NCI-H1694 (cell line): ENCODE measurements at regions not wholly inside any gene's neighbourhood (a gene's known extent, or its start where the extent isn't known, plus 50 kb on each side); places are given as distances from the start of the nearest gene placed in this dataset.
"Not testable (repeated sequence)": the region's sequence is repeated elsewhere in the genome, so short reads cannot be mapped to it uniquely, and the experiment has no call there.

ENCODE experiments used
- DNase-seq: peaks from one replicate; lab custom pipeline; 2025; lab: John Stamatoyannopoulos, UW

DNA sequence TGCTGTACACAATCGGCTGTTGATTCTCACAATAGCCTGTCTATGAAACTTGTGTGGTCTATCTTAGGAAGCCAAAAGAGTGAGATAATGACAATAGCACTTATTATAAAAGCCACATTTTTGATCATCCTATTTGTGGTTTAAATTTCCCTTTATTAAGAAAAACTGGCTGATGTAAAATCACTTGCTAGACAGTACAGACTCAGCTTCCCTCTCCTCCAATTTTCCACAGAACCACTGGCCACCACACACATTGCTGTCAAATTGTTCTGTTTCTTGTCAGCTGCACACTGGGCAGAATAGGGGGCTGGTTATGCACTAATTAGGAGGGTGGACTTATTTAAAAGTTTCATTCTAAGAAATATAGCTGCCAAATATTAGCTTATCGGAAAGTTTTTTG lies 425.9 kb downstream of the EPHA3 start:
- no peak for DNase-seq

DNA sequence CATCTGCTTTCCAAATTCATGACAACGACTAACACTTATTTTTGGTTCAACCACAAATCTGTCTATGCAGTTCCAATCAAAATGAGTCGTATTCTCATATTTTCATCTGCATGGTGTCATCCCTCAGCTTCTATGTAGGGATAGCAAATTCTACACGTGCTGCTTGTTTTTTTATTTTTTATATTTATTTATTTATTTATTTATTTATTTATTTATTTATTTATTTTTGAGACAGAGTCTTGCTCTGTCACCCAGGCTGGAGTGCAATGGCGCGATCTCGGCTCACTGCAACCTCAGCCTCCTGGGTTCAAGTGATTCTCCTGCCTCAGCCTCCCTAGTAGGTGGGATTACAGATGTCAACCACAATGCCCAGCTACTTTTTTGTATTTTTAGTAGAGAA lies 447.2 kb downstream of the EPHA3 start:
- DNase-seq = not testable (repeated sequence)

DNA sequence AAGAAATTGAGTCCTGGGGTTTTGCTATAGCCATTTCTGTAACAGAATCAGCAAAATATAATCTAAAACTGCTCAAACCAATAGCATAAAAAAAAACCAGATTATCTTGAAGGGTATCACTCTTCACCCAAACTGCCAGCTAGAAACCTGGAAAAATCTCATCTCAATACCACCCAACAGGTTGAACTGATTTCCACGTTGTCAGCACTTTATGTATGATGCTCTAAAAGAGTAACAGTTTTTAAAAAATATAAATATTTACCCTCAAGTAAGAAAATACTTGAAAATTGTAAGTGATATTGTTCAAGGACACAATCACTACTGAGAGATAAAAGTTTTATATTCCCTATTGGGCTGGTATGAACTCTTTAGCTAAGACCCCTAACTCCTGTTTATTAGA lies 451.3 kb downstream of the EPHA3 start:
- DNase-seq = no peak

DNA sequence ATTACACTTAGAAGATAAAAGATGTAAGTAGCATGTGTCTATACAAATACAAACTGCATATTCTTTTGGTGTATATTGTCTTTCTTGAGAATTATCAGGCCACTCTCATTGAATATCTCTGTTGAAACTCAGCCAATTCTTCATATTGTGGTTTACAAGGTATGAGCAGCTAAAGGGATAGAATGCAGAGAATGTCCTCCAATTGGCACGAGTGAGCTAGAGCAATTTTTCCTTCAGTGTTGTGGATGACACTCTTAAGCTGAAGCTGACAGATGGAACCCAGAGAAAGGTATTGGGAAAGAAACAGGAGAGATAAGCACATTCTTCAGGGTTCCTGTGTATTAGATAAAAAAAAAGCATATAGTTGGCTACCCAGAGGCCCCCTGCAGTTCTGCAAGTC lies 453.1 kb downstream of the EPHA3 start:
- no peak for DNase-seq

DNA sequence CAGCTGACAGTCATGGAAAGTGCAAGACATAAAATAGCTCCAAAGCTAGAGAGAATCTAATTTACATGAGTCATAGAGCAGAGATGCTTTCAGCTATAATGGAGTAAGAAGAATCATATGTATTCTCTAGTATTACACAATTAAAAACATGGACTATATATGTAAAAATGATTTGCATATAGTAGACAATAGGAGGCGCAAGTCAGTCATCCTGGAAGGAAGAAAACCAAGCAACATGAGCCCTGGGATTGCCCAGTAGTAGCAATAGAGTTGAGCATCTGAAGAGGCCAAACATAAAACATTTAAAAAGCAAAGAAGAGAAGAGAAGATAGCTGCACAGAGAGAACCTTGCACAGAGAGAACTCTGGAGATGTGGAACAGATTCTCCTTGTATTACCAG lies 455.0 kb downstream of the EPHA3 start:
- no peak for DNase-seq

DNA sequence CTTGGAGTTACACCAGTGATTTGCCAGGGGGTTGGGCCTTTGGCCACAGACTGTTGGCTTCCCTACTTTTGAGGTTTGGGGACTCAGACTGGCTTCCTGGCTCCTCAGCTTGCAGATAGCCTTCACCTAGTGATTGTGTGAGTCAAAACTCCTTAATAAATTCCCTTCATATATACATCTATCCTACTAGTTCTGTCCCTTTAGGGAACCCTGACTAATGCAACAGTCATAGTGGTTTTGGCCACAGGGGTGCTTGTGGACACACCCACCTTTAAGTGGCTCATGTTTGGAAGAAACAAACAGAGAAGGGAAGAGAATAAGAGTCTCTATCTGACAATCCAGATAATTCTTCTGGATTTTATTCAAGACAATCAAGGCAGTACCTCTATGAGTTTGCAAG lies 457.7 kb downstream of the EPHA3 start:
- no peak for DNase-seq

DNA sequence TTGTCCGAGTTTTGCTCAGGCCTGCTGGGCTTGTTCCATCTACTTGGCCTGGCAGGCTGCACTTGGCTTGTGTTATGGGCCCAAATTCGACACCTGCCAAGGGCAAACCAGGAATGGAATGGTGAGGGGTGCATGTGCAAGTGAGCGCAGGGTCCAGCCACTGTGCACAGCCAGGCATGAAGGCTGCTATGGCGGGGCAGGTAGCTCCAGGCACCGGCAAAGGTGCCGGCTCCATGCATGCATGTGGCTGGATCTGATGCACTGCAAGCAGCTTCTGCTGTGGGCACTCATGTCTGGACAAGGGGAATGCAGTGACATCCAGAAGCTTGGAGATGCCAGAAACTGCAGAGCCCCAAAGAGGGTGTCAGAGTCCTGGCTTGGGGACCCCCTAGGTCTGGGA lies 463.0 kb downstream of the EPHA3 start:
- DNase-seq = no peak

DNA sequence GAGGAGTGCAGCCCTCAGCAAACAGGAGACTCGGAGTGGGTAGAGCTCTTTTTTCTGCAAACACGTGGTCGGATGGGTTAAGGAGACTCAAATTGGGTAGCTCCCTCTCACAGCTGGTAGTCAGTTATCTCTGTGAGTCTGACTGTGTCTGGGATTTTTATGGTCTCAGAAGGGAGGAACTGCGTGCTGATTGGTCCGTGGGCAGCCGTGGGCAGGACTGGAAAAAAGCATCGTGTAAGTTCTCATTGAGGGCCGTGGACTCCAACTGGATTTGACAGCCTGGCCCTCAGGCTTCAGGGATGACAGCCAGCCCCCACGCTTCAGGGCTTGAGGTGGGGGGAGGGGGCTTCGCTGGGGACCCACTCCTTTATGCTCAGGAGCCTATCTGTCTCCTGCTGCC lies 463.9 kb downstream of the EPHA3 start:
- DNase-seq = no peak

DNA sequence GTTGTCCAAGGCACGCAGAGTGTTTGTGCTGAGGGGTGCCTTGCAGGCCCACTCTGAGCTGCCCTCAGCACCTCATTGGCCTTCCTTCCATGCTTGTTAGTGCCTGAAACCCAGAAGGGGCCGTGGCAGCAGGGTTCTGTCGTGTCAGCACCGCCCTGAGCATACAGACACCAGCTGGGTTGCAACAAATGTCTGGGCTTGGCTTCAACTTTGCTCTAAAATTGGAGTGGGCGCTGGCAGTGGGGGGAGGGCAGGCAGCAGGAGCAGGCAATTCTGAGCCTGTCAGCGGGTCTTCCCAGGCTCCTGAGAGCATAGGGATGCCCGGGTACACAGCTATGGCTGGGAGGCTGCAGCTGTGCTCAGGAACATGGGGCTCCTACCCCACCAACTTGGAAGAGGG lies 464.3 kb downstream of the EPHA3 start:
- DNase-seq = peak; percentile 32

DNA sequence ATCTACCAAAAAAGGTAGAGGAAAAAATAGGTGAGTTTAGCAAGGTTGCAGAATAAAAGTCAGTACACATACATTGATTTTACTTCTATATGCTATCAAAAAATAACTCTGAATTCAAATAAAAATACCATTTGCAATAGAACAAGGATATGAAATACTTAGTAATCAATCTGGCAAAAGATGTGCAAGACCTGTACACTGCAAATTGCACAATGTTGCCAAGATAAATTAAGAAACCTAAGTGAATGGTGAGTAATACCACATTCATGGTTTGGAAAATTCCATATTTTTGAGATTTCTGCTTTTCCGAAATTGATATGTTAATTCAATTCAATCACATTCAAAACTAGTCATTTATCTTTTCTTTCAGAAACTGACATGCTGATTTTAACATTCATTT lies 464.8 kb downstream of the EPHA3 start:
- DNase-seq = no peak

DNA sequence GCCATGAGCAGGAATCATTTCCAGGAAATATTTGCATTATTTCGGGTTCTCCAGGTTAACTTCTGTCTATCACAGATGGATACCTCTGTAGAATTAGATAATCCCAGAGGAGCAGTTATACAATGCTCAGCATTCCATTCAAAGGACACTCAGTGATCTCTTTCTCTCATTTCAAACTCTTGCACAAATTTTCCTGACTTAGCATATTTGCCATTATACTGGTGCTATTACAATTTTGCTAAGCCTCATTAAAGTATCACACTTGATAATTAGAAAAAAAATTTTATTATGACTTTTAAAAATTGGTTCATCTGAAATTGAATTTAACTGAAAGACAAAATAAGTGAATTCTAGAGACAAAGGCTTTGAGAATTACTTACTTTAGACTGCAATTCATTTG lies 469.0 kb downstream of the EPHA3 start:
- no peak for DNase-seq

DNA sequence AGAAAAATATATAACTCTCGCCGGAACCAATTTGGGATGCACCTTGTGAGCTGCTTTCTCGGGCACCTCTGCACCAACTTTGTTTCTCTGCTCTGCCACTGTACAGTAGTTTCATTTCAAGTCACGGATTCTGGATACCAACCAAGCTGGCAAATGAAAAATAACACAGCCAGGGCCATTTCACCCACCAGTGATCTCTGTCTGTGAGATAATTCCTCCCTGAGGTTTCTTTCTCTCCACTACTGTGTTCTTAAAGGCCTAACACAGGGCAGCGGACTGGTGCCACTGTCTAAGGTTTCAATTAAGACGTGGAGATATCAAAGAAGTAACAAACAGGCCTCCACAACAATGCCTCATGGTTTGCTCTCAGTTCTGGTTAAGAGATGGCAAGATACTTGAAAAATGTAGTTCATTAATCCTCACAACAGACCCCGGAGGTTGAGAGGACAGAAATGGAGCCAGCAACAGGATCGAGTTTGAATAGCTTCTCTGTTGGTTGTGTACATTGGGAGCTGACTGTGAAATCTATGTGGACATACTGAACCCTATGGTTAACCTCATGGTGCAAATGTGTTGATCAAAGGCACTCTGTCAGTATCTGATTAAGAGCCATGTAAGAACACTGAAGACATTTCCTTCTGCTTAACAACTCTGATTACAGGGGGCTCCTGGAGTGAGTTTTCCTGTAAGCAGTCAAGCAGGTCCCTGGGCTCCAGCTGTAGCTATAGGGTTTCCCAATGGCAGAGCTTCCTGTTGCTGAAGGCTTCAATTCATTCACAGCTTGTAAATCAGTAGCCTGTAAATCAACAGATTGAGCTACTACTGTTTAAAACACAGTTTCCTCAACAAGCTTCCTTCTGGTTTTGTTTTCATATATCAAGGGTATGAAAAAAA lies 470.5 kb downstream of the EPHA3 start:
- DNase-seq = no peak

DNA sequence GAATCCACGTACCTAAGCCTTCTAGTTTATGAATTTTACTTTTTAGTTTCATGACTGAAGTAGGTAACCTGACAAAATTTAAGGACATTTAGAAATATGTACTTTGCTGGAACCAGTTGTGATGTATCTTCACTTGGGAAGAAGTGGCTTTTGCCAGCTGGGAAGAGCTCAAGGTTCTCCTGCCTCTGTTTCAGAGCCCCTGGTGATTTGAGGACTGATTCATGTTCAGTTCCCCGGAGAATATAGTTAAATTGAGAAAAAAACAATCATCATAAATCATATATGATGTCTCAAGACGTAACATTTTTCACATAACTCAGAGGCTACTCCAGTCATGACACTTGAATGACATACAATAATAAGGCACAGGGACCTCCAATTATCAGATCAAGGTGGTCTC lies 473.4 kb downstream of the EPHA3 start:
- DNase-seq = no peak

DNA sequence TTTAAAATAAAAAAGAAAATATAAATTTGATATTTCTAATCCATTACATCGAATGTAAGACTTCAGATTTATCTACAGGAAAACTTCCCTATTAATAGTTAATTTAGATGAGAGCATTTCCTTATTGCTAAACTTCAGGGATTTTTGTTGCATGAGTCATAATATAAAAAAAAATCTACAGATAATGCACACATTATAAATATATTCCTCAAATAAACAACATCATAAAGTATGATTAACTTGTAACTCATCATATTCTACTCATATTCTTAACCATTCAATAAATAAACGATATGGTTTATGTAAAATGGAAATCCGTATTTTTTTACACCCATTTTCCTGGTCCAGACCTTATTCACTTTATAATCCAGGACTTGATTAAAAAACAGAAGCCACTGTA lies 477.0 kb downstream of the EPHA3 start:
- DNase-seq = no peak

DNA sequence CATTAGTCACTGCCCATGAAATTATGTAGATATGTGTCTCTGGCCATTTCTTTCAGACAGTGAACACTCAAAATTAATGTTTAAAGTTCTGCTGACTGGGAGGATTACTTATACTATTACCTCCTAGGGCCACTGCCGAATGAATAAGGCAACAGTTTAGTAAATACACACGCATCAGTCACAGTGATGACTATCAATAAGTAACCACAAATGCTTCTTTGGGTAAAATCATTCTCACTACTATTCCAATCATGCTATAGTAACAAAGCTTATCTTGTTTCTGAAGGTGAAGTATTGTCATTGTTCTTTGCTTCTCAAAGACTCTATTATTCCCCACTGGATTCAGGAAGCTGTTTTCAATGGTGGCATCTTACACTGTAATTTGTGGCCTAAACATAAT lies 478.8 kb downstream of the EPHA3 start:
- DNase-seq = no peak

DNA sequence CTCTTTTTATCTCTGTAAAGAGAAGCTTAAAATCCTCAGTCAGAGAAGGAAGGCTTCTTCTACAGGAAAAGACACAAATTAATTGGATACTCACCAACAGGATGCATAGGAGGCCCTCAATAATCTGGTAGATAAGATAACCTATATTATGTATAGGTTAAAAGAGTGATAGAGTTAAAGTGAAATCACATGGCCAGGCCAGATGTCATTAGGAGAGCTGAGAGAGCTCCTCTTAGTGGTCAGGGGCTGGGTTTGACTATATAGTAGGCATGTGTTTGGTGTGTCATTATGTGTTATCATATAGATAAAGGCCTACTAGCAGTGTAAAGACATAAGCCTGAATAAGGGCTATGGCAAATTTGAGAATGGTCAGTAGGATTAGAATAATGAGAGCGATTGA lies 479.3 kb downstream of the EPHA3 start:
- no peak for DNase-seq

DNA sequence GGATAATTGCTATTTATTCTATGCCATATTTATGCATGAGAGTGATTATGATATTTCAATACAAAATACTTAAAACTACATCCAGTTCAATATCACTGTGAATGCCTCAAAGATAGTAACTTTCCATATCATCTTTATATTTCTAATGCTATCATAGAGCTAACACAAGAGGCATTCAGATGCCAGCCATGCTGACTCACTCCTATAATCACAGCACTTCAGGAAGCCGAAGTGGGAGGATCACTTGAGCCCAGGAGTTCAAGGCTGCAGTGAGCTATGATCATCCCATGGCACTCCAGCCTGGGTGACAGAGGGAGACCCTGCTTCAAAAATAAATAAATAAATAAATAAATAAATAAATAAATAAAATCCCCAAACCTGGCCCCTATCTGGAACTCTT lies 498.7 kb downstream of the EPHA3 start:
- no peak for DNase-seq

DNA sequence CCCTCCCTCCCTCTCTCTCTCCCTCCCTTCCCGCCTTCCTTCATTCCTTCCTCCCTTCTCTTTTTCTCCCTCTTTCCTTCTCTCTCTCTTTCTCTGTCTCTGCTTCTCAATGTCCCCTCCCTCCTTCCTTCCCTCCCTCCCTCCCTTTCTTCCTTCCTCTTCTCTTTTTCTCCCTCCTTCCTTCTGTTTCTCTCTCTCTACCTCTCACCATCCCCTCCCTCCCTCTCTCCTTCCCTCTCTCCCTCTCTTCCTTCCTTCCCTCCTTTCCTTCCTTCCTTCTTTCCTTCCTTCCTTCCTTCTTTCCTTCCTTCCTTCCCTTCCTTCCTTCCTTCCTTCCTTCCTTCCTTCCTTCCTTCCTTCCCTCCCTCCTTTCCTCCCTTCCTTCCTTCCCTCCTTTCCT lies 504.6 kb downstream of the EPHA3 start:
- DNase-seq = no peak

DNA sequence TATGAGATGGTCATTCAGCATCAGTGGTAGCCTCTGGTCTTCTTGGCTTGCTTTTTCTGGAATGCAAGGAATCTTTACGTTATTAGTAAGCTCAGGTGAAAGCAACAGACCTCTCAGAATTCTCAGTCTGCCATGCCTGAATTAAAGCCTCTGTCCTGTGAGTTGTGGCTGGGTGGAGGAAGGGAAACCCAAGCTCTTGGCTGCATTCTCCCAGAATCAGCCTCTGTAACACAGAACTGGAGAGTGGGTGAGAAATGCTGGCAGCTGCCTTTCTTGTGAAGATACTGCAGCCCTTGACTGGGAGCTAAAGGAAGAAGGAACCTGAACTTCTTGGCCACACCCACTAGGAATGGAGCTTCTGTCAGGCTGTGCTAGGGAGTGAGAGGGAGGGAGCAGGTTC lies 505.8 kb downstream of the EPHA3 start:
- no peak for DNase-seq

DNA sequence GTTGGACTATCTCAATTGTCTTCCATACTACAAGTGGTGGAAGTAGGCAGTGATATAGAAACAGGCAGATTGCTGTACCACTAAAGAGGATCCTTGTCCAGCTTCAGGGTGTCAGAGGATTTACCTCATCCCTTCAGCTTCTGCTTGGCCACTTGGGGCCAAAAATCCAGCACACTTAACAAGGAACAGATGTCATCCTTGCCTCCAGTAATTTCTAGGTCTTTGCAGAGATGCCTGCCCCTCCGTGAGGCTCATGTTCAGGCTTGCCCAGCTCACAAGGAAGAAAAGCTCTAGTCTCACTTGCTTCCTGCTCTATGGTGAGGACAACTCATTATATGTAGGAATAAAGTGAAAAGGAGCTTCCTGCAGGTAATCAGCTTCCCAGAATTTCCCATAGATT lies 510.3 kb downstream of the EPHA3 start:
- DNase-seq = no peak

DNA sequence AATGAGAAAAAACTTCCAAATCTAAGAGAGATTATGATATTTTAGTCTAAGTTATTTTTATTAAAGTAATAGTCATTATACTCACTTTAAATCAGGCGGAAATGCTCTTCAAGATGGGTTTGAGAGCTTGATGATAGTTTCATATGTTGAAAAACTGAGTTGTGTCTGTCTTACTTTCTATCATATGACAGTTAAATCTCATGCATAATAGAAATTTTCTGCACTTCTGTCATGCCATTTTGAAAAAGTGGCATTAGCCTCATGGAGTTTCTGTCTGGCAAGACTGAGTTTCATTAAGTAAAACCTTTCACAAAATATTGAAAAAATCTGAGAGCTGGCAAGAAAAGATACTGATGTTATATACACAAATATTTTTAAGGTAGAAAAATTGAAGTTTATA lies 511.8 kb downstream of the EPHA3 start:
- no peak for DNase-seq

DNA sequence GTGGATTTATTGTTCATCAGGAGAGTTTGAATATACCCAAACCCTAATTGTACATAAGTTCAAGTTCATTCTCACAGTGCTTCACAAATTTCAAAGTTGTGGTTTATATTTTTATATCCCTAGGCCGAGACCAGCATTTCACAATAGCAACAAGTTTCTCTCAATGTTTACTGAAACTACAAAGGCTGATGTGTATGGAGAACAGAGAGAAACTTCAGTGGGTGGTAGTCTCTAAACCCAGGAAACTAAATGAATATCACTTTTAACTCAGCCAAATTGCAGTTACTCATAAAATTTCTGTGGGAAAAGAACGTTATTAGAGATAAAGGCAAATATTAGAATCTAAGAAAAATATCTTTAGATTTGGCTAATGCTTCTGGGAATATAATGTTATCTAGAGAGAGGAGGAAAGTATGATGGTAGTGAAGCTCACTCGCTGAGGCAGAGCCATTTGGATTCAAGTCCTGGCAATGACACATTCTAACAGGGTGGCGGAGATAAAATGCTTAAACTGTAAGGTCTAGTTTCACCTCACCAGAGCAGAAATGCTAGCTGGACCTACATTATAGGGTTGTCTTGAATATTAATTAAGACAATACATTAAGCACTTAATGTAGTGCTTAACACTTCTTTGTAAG lies 514.8 kb downstream of the EPHA3 start:
- DNase-seq = no peak

DNA sequence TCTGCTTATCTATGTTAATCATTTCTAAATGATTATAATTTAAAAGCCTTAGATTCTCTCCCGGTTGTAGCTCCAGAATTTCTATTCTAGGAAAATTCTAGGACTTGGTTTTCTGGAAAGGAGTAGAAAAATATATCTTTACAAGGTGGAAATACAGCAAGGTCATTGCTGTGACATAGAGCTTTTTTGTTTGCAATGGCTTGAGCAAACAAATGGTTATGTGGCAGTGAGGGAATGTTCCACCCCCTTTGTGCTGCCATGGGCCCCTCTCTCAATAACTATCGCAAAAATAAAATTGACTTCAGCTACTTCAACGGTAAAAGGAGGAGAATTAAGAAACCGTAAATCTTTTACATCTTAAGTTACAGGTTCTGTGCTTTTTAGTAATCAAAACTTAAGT lies 517.1 kb downstream of the EPHA3 start:
- DNase-seq = no peak

DNA sequence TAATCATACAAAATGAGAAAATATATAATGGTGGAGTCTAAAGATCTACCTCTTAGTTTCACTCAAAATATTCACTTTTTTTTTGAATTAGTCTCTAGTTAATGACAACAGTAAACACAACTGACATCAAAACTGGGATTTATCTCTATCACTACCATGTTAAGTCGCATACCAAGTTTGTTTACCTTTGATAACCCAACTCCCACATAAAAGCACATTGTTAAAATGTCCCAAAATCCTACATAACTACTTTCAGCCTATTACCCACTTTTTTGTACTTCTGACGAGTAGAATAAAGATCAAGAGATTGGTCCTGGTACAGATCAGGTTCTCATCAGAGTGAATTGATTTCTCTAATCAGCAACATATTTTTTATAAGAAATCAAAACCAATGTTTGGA lies 518.5 kb downstream of the EPHA3 start:
- DNase-seq = no peak
